Keratinocyte (primary cell): ENCODE measurements at regions not wholly inside any gene's neighbourhood (a gene's known extent, or its start where the extent isn't known, plus 50 kb on each side); places are given as distances from the start of the nearest gene placed in this dataset.

Experiments used
- DNase-seq: peaks from one replicate; pipeline ENCODE4 v3.0.0-alpha.2; 2011; ENCODE audit warnings: low read depth, missing footprints, low spot score
- FAIRE-seq: peaks from 2 replicates; lab custom pipeline; 2011; peaks lifted over from hg19 to GRCh38; lab: Jason Lieb, UNC
- H2AFZ ChIP-seq: 2 replicates; pipeline ENCODE4 v1.6.0; 2012; ENCODE audit warnings: low read length, control low read depth, inconsistent platforms; ENCODE audit not compliant: control insufficient read depth
- H3K27ac ChIP-seq: 2 replicates; pipeline ENCODE4 v1.5.1; 2011; ENCODE audit warnings: low read length; ENCODE audit not compliant: control insufficient read depth, insufficient read depth
- H3K27me3 ChIP-seq: 3 replicates; pipeline ENCODE4 v1.6.0; 2011; ENCODE audit warnings: low read length; ENCODE audit not compliant: control insufficient read depth, insufficient read depth; ENCODE audit errors: extremely low read depth
- H3K36me3 ChIP-seq, 2 experiments: 2 replicates in 1 of 2; 3 replicates in 1 of 2; pipeline ENCODE4 v1.5.1; 2011; ENCODE audit warnings: low read length in 2 of 2, mild to moderate bottlenecking in 1 of 2; ENCODE audit not compliant: control insufficient read depth in 2 of 2, insufficient read depth in 2 of 2; ENCODE audit errors: extremely low read depth in 1 of 2
- H3K4me1 ChIP-seq: 3 replicates; pipeline ENCODE4 v1.5.1; 2011; ENCODE audit warnings: low read length; ENCODE audit not compliant: control insufficient read depth, insufficient read depth; ENCODE audit errors: extremely low read depth
- H3K4me2 ChIP-seq: 3 replicates; pipeline ENCODE4 v1.6.0; 2011; ENCODE audit warnings: low read depth, low read length; ENCODE audit not compliant: control insufficient read depth, insufficient read depth; ENCODE audit errors: extremely low read depth
- H3K4me3 ChIP-seq, 3 experiments: fragments of 200-600 bp in 1 of 3; sonication (generic) in 1 of 3; 2 replicates in 2 of 3; 3 replicates in 1 of 3; pipeline ENCODE4 v1.5.1; 2011 to 2016; ENCODE audit warnings: low read length in 3 of 3, mild to moderate bottlenecking in 3 of 3, control low read depth in 2 of 3, inconsistent platforms in 1 of 3, low read depth in 1 of 3, mixed read lengths in 1 of 3, mixed run types in 1 of 3, moderate library complexity in 1 of 3; ENCODE audit not compliant: control insufficient read depth in 2 of 3, insufficient read depth in 2 of 3; ENCODE audit errors: extremely low read depth in 1 of 3
- H3K79me2 ChIP-seq: 2 replicates; pipeline ENCODE4 v1.6.0; 2012; ENCODE audit warnings: low read length; ENCODE audit not compliant: control insufficient read depth, insufficient read depth
- H3K9ac ChIP-seq: 3 replicates; pipeline ENCODE4 v1.6.0; 2011; ENCODE audit warnings: low read length; ENCODE audit not compliant: control insufficient read depth, insufficient read depth; ENCODE audit errors: extremely low read depth
- H3K9me1 ChIP-seq: 3 replicates; pipeline ENCODE4 v1.6.0; 2011; ENCODE audit warnings: low read length; ENCODE audit not compliant: control insufficient read depth, insufficient read depth; ENCODE audit errors: extremely low read depth
- H3K9me3 ChIP-seq: 2 replicates; pipeline ENCODE4 v1.5.1; 2012; ENCODE audit warnings: low read depth, low read length; ENCODE audit not compliant: control insufficient read depth
- H4K20me1 ChIP-seq: 3 replicates; pipeline ENCODE4 v1.6.0; 2011; ENCODE audit warnings: low read length; ENCODE audit not compliant: control insufficient read depth, insufficient read depth; ENCODE audit errors: extremely low read depth
- EZH2 ChIP-seq: IDR thresholded peaks from one replicate; pipeline ENCODE4 v1.6.1; 2012; ENCODE audit warnings: inconsistent platforms, mild to moderate bottlenecking, low read length, moderate library complexity
- dilution Hi-C: fragments of 300-500 bp; cut with MboI; formaldehyde crosslinking; loops from one replicate; pipeline ENCODE4 v1.7.0; 2020; ENCODE audit warnings: low sequenced_read_pairs; ENCODE audit not compliant: extremely low pct_ligation_motif_present
- TF ChIP-seq, protein P1 (sequence below), 3 experiments: IDR thresholded peaks in 1 of 3; conservative IDR thresholded peaks in 1 of 3; optimal IDR thresholded peaks in 1 of 3; 2 replicates in 2 of 3; 3 replicates in 1 of 3; pipeline versions ENCODE3 to v1.5.1; 2011; ENCODE audit warnings: low read length in 3 of 3, mild to moderate bottlenecking in 3 of 3, moderate library complexity in 2 of 3, control low read depth in 1 of 3, inconsistent platforms in 1 of 3; ENCODE audit not compliant: insufficient read depth in 2 of 3; ENCODE audit errors: extremely low read depth in 1 of 3

GRCh38 chr3:182198345-182198744 is 486.6 kb downstream of the SOX2 start:
- DNase-seq = no peak
- dilution Hi-C loops = no loop called here
- Histone ChIP-seq H3K9me3 (no peaks in the 10 kb centered on the region), H3K9me1 (no peaks in the 10 kb centered on the region), H3K4me2 (no peak overlapping the region), H3K79me2 (no peaks in the 10 kb centered on the region), H3K27me3 (no peaks in the 10 kb centered on the region), H3K36me3 (no peaks in the 10 kb centered on the region), H2AFZ (no peak overlapping the region), H3K27ac (no peak overlapping the region), H3K4me3 (no peak overlapping the region), H3K4me1 (peaks cover 10% of the 10 kb centered on the region), H3K9ac (no peak overlapping the region), H4K20me1 (no peaks in the 10 kb centered on the region)
- TF ChIP-seq, protein P1, sequence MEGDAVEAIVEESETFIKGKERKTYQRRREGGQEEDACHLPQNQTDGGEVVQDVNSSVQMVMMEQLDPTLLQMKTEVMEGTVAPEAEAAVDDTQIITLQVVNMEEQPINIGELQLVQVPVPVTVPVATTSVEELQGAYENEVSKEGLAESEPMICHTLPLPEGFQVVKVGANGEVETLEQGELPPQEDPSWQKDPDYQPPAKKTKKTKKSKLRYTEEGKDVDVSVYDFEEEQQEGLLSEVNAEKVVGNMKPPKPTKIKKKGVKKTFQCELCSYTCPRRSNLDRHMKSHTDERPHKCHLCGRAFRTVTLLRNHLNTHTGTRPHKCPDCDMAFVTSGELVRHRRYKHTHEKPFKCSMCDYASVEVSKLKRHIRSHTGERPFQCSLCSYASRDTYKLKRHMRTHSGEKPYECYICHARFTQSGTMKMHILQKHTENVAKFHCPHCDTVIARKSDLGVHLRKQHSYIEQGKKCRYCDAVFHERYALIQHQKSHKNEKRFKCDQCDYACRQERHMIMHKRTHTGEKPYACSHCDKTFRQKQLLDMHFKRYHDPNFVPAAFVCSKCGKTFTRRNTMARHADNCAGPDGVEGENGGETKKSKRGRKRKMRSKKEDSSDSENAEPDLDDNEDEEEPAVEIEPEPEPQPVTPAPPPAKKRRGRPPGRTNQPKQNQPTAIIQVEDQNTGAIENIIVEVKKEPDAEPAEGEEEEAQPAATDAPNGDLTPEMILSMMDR (optimal IDR thresholded peaks at IDR 0.05 in 1 of 3, IDR thresholded peaks at IDR 0.05 in 1 of 3, conservative IDR thresholded peaks at IDR 0.05 in 1 of 3; ENCODE audit: extremely low read depth in 1 of 3, insufficient read depth in 2 of 3, low read length in 3 of 3) = no peak
- TF ChIP-seq EZH2 = no peak
- FAIRE-seq = no peak

GRCh38 chr3:182201456-182202168 is 489.9 kb downstream of the SOX2 start:
- Histone ChIP-seq H3K27me3 (no peaks in the 10 kb centered on the region), H3K27ac (no peak overlapping the region), H3K4me1 (peaks cover 10% of the 10 kb centered on the region), H3K4me2 (peak overlapping the region; percentile 50), H3K9me3 (no peaks in the 10 kb centered on the region), H3K79me2 (no peaks in the 10 kb centered on the region), H3K4me3 (no peak overlapping the region), H3K9ac (no peak overlapping the region), H4K20me1 (no peaks in the 10 kb centered on the region), H2AFZ (peak overlapping the region; percentile 46), H3K9me1 (no peaks in the 10 kb centered on the region), H3K36me3 (no peaks in the 10 kb centered on the region)
- TF ChIP-seq, protein P1 (optimal IDR thresholded peaks at IDR 0.05 in 1 of 3, IDR thresholded peaks at IDR 0.05 in 1 of 3, conservative IDR thresholded peaks at IDR 0.05 in 1 of 3; ENCODE audit: extremely low read depth in 1 of 3, insufficient read depth in 2 of 3, low read length in 3 of 3) = no peak
- no peak for TF ChIP-seq EZH2
- dilution Hi-C loops = no loop called here
- DNase-seq (no peak), FAIRE-seq (peak; percentile 34)
